ENCODE measurements at regions not wholly inside any gene's neighbourhood (a gene's known extent, or its start where the extent isn't known, plus 50 kb on each side); places are given as distances from the start of the nearest gene placed in this dataset.

- no peak for TF ChIP-seq CTCF (IDR thresholded peaks at IDR 0.05)
- no peak for TF ChIP-seq POLR2AphosphoS5 (IDR thresholded peaks at IDR 0.05)
Observed at GRCh38 chr18:41012194-41012593, 942.8 kb upstream of the PIK3C3 start.
